ENCODE measurements at regions not wholly inside any gene's neighbourhood (a gene's known extent, or its start where the extent isn't known, plus 50 kb on each side); places are given as distances from the start of the nearest gene placed in this dataset.
A peak's percentile ranks its signal among the peaks of the same experiment; 100 is the strongest.

- TF ChIP-seq, protein P1, sequence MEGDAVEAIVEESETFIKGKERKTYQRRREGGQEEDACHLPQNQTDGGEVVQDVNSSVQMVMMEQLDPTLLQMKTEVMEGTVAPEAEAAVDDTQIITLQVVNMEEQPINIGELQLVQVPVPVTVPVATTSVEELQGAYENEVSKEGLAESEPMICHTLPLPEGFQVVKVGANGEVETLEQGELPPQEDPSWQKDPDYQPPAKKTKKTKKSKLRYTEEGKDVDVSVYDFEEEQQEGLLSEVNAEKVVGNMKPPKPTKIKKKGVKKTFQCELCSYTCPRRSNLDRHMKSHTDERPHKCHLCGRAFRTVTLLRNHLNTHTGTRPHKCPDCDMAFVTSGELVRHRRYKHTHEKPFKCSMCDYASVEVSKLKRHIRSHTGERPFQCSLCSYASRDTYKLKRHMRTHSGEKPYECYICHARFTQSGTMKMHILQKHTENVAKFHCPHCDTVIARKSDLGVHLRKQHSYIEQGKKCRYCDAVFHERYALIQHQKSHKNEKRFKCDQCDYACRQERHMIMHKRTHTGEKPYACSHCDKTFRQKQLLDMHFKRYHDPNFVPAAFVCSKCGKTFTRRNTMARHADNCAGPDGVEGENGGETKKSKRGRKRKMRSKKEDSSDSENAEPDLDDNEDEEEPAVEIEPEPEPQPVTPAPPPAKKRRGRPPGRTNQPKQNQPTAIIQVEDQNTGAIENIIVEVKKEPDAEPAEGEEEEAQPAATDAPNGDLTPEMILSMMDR (conservative IDR thresholded peaks at IDR 0.05; ENCODE audit: low read depth, low read length): peak; percentile 49
- no peak overlapping the region for H3K4me3 ChIP-seq (ENCODE audit: low read depth, low read length)
- DNase-seq (ENCODE audit: low read depth): no peak
Observed at GRCh38 chr18:57970356-57971095, 73.5 kb upstream of the NEDD4L start.

DNA sequence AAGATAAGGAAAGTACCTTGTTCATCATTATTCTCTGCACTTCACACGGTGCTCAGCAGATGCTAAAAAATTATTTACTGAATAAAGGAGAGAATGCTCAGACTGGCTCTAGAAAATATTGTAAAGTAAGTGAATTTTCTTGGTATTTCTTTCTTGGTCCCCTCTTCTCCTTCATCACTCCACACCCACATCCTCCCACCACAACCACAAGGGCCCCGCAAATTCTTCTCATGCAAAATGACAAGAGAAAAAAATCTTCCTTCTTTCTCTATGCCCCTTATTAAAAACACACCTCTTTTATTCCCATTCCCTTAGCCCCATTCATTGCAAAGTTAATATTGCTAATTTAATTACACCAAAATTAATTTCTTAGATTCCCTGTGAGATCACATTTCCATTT, 74.2 kb upstream of the NEDD4L start:
- TF ChIP-seq, protein P1 (conservative IDR thresholded peaks at IDR 0.05; ENCODE audit: low read depth, low read length): no peak
- DNase-seq (ENCODE audit: low read depth): no peak
- H3K4me3 ChIP-seq (ENCODE audit: low read depth, low read length): no peak overlapping the region

GRCh38 chr18:57965246-57965645, 78.8 kb upstream of the NEDD4L start:
- TF ChIP-seq, protein P1 (conservative IDR thresholded peaks at IDR 0.05; ENCODE audit: low read depth, low read length): no peak
- no peak overlapping the region for H3K4me3 ChIP-seq (ENCODE audit: low read depth, low read length)
- DNase-seq (ENCODE audit: low read depth): no peak

DNA sequence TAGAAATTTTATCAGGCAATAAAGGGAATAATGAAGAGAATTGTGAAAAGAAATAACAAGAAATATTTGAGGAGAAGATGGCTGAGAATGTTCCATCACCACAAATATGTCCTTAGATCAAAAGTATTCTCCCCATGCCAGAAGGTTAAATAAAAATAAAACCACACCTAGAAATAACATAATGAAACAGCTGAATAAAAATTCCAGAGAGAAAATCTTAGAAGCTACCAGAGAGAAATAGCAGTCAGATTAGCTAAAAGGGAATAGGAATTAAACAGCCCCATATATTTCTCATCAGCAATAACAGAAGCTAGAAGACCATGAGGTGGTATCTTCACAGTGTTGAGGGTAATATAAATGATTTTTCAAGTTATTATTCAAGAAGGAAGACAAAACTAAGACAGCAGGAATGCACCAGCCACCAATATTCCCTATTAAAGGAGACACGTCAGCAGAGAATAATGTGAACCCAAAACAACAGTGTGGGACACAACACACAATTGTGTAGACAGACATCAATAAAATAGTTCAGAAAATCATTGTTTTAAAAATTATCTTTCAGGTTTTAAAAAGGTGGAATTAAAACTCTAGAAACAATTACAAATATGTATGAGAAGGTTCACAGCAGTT, 82.0 kb upstream of the NEDD4L start:
- peak; percentile 18 for DNase-seq (ENCODE audit: low read depth)
- TF ChIP-seq, protein P1 (conservative IDR thresholded peaks at IDR 0.05; ENCODE audit: low read depth, low read length): no peak
- H3K4me3 ChIP-seq (ENCODE audit: low read depth, low read length): no peak overlapping the region

- TF ChIP-seq, protein P1 (conservative IDR thresholded peaks at IDR 0.05; ENCODE audit: low read depth, low read length): no peak
- no peak overlapping the region for H3K4me3 ChIP-seq (ENCODE audit: low read depth, low read length)
- no peak for DNase-seq (ENCODE audit: low read depth)
Observed at GRCh38 chr18:57961411-57961810, 82.6 kb upstream of the NEDD4L start.

DNA sequence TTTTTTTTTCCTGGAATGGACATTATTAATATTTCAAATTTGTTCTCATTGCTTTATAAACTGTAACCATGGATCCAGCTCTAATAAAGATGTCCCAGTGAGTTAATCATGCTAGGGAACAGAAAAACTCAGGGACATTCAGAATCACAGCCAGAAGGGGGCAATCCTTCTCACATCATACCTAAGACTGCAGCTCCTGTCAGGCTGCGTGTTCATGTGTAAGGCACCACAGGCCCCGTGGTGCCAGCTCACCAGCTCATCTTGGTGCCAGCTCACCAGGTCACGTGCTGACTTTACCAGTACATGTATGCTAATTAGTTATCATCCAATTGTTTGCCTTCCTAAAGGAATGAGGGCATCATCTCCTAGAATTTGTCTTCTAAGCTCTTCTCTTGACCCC, 84.7 kb upstream of the NEDD4L start:
- H3K4me3 ChIP-seq (ENCODE audit: low read depth, low read length): no peak overlapping the region
- TF ChIP-seq, protein P1 (conservative IDR thresholded peaks at IDR 0.05; ENCODE audit: low read depth, low read length): peak; percentile 61
- DNase-seq (ENCODE audit: low read depth): peak; percentile 67

- DNase-seq (ENCODE audit: low read depth): no peak
- H3K4me3 ChIP-seq (ENCODE audit: low read depth, low read length): no peak overlapping the region
- TF ChIP-seq, protein P1 (conservative IDR thresholded peaks at IDR 0.05; ENCODE audit: low read depth, low read length): no peak
Observed at GRCh38 chr18:57957210-57957609, 86.8 kb upstream of the NEDD4L start.

All from choroid plexus epithelial cell (primary cell).